Activated T-cell treated with anti-CD3 and anti-CD28 coated beads for 1 hour (primary cell): ENCODE measurements at regions not wholly inside any gene's neighbourhood (a gene's known extent, or its start where the extent isn't known, plus 50 kb on each side); places are given as distances from the start of the nearest gene placed in this dataset.

ENCODE experiments used
- DNase-seq: peaks from one replicate; pipeline ENCODE4 v3.0.0-alpha.2; 2020; ENCODE audit warnings: low read depth

GRCh38 chr11:122173587-122173986, 57.6 kb upstream of the BLID start:
- no peak for DNase-seq

DNA sequence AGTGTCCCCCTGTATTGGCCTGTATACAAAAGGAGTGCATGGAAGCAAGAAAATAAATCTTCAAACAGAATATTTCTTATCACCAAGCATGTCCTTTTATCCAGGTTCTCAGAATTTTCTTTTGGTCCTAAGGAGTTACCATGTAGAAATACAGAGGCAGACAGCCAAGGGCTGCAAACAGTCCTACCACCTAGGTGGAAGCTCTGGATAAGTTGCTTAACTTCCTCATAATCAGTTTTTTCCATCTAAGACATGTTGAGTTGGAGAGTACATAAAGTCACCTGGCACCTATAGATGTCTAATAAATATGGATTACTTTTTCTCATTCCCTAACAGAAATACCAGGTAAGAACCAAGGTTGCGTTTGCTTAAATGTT, 57.0 kb upstream of the BLID start:
- DNase-seq = no peak

DNA sequence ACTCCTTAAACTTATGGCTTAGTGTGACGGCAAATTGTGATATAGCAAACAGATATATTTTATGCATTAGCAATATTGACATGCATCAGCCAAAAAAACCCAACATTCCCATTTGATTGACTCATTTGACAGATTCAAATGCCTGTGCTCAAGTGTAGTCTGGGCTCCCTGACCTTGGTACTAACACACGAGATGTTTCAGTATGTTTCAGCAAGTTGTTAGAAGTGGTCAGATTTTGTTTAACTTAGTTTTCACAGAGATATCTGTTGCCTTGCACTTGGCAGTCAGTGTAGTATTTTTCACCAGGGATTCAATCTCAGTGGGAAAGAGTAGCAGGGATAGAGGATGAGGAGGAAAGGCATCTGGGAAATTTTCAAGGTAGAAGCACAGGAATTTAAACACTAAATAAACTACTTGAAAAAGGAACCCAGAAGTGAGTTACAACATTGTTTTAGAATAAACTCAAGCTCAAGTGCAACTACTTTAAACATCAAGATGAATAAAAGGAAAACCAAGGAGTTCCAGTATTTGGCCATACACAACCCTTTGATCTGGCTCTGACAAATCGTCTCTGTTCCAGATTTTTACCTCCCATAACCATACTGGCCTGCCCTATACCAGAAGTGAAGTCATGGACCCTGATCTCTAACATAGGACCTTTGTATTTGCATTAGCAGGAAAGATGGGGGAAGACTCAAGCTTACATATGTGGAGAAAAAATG, 56.5 kb upstream of the BLID start:
- DNase-seq = no peak

DNA sequence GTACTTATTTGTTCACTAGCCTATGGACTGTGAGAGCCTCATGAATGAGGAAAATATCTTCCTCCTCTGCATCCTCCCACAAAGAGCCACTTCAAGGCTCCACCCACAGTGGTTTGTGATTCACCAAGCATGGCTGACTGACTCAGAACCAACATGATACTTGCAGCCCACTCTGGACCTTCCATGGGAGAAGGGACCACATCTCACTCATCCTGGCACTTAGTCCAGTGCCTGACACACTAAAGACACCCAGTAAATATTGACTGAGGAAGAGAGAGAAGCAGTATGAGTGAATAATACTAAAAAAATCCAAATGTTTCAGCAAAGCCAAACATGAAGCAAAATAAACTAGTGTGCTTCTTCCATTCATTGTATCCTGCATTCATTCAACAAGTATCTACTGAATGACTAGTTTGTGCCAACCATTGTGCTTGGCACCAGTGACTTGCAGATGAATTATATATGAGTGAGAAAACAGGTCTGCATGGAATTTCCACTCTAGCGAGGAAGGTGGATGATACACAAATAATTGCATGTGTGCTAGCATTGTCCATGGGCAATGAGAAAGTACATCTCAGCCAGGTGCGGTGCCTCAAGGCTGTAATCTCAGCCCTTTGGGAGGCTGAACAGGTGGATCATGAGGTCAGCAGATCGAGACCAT, 54.9 kb upstream of the BLID start:
- no peak for DNase-seq

GRCh38 chr11:122168218-122168617, 52.2 kb upstream of the BLID start:
- DNase-seq = no peak

GRCh38 chr11:122167100-122167499, 51.1 kb upstream of the BLID start:
- DNase-seq = no peak

- no peak for DNase-seq
Measured at GRCh38 chr11:122165607-122166371, 49.8 kb upstream of the BLID start.
